ENCODE measurements at regions not wholly inside any gene's neighbourhood (a gene's known extent, or its start where the extent isn't known, plus 50 kb on each side); places are given as distances from the start of the nearest gene placed in this dataset.

- Histone ChIP-seq H3K4me1 (ENCODE audit: control insufficient read depth, insufficient read depth, low read depth, low read length) (peaks cover 19% of the 10 kb centered on the region), H3K23ac (ENCODE audit: low read length in 2 of 2) (no peak overlapping the region), H4K91ac (ENCODE audit: low read length) (no peak overlapping the region), H2BK12ac (ENCODE audit: low read length in 2 of 2) (peak overlapping the region; percentile 1 to 61), H3K4me3 (ENCODE audit: insufficient read depth in 1 of 2, low read depth in 1 of 2, low read length in 2 of 2) (no peak overlapping the region), H3K4ac (ENCODE audit: low read depth in 1 of 2, low read length in 2 of 2) (no peak overlapping the region), H3K27ac (ENCODE audit: low read length, poor library complexity, severe bottlenecking) (peak overlapping the region; percentile 68), H3K9me3 (ENCODE audit: control insufficient read depth, low read length) (no peaks in the 10 kb centered on the region), H2BK120ac (ENCODE audit: low read depth, low read length) (no peak overlapping the region), H2AK5ac (ENCODE audit: low read length, severe bottlenecking) (no peak overlapping the region), H3K27me3 (ENCODE audit: control insufficient read depth in 1 of 2, insufficient read depth in 1 of 2, low read length in 2 of 2) (no peaks in the 10 kb centered on the region), H2AFZ (ENCODE audit: low read depth, low read length) (no peak overlapping the region), H3K36me3 (ENCODE audit: control insufficient read depth in 1 of 2, insufficient read depth in 2 of 2, low read depth in 1 of 2, low read length in 2 of 2) (no peaks in the 10 kb centered on the region), H2BK15ac (ENCODE audit: low read depth, poor library complexity, severe bottlenecking) (no peak overlapping the region), H3K9ac (ENCODE audit: low read length) (peak overlapping the region; percentile 83), H2BK5ac (ENCODE audit: low read depth, low read length, poor library complexity, severe bottlenecking) (no peak overlapping the region), H3K79me1 (replicated peaks; ENCODE audit: low read length, poor library complexity, severe bottlenecking) (no peaks in the 10 kb centered on the region), H4K8ac (ENCODE audit: low read length) (no peak overlapping the region), H3K18ac (ENCODE audit: low read depth in 1 of 2, low read length in 2 of 2) (peak overlapping the region; percentile 6 to 58), H3K14ac (ENCODE audit: low read length in 2 of 2) (no peak overlapping the region), H3K4me2 (ENCODE audit: low read length, poor library complexity, severe bottlenecking) (no peak overlapping the region)
- peak; percentile 99 for DNase-seq
- WGBS: 39% methylated on average over 7 of the region's 7 CpGs
Observed at GRCh38 chr15:69760890-69761568, 308.4 kb downstream of the RPLP1 start.

GRCh38 chr15:69762373-69763148 lies 309.9 kb downstream of the RPLP1 start:
- Histone ChIP-seq H2BK15ac (ENCODE audit: low read depth, poor library complexity, severe bottlenecking) (peak overlapping the region; percentile 41), H3K4me1 (ENCODE audit: control insufficient read depth, insufficient read depth, low read depth, low read length) (peaks cover 12% of the 10 kb centered on the region), H2AK5ac (ENCODE audit: low read length, severe bottlenecking) (no peak overlapping the region), H4K91ac (ENCODE audit: low read length) (peak overlapping the region; percentile 21), H2BK12ac (ENCODE audit: low read length in 2 of 2) (peak overlapping the region; percentile 38 to 98), H2BK120ac (ENCODE audit: low read depth, low read length) (no peak overlapping the region), H3K27me3 (ENCODE audit: control insufficient read depth in 1 of 2, insufficient read depth in 1 of 2, low read length in 2 of 2) (no peaks in the 10 kb centered on the region), H3K36me3 (ENCODE audit: control insufficient read depth in 1 of 2, insufficient read depth in 2 of 2, low read depth in 1 of 2, low read length in 2 of 2) (no peaks in the 10 kb centered on the region), H3K9me3 (ENCODE audit: control insufficient read depth, low read length) (peaks cover 8% of the 10 kb centered on the region), H3K23ac (ENCODE audit: low read length in 2 of 2) (no peak overlapping the region), H2AFZ (ENCODE audit: low read depth, low read length) (no peak overlapping the region), H2BK5ac (ENCODE audit: low read depth, low read length, poor library complexity, severe bottlenecking) (no peak overlapping the region), H3K79me1 (replicated peaks; ENCODE audit: low read length, poor library complexity, severe bottlenecking) (no peaks in the 10 kb centered on the region), H3K4me3 (ENCODE audit: insufficient read depth in 1 of 2, low read depth in 1 of 2, low read length in 2 of 2) (no peak overlapping the region), H4K8ac (ENCODE audit: low read length) (no peak overlapping the region), H3K14ac (ENCODE audit: low read length in 2 of 2) (no peak overlapping the region), H3K9ac (ENCODE audit: low read length) (no peak overlapping the region), H3K18ac (ENCODE audit: low read depth in 1 of 2, low read length in 2 of 2) (peak overlapping the region in 1 of 2 experiments; percentile 1), H3K4ac (ENCODE audit: low read depth in 1 of 2, low read length in 2 of 2) (peak overlapping the region in 1 of 2 experiments; percentile 47), H3K27ac (ENCODE audit: low read length, poor library complexity, severe bottlenecking) (no peak overlapping the region), H3K4me2 (ENCODE audit: low read length, poor library complexity, severe bottlenecking) (no peak overlapping the region)
- WGBS: 73% methylated on average over 6 of the region's 6 CpGs
- no peak for DNase-seq

GRCh38 chr15:69763831-69764230 lies 311.2 kb downstream of the RPLP1 start:
- H3K4me1 ChIP-seq (ENCODE audit: control insufficient read depth, insufficient read depth, low read depth, low read length): peaks cover 11% of the 10 kb centered on the region
- H4K91ac ChIP-seq (ENCODE audit: low read length): no peak overlapping the region
- peaks cover 12% of the 10 kb centered on the region for H3K9me3 ChIP-seq (ENCODE audit: control insufficient read depth, low read length)
- peak overlapping the region in 1 of 2 experiments; percentile 28 for H3K18ac ChIP-seq (ENCODE audit: low read depth in 1 of 2, low read length in 2 of 2)
- WGBS: 95% methylated on average over 1 of the region's 3 CpGs
- H3K36me3 ChIP-seq (ENCODE audit: control insufficient read depth in 1 of 2, insufficient read depth in 2 of 2, low read depth in 1 of 2, low read length in 2 of 2): no peaks in the 10 kb centered on the region
- H3K9ac ChIP-seq (ENCODE audit: low read length): no peak overlapping the region
- H3K23ac ChIP-seq (ENCODE audit: low read length in 2 of 2): no peak overlapping the region
- no peak overlapping the region for H2BK5ac ChIP-seq (ENCODE audit: low read depth, low read length, poor library complexity, severe bottlenecking)
- peak overlapping the region in 1 of 2 experiments; percentile 37 for H2BK12ac ChIP-seq (ENCODE audit: low read length in 2 of 2)
- H2AFZ ChIP-seq (ENCODE audit: low read depth, low read length): no peak overlapping the region
- peak overlapping the region in 1 of 2 experiments; percentile 44 for H3K14ac ChIP-seq (ENCODE audit: low read length in 2 of 2)
- no peaks in the 10 kb centered on the region for H3K79me1 ChIP-seq (replicated peaks; ENCODE audit: low read length, poor library complexity, severe bottlenecking)
- no peak overlapping the region for H2BK15ac ChIP-seq (ENCODE audit: low read depth, poor library complexity, severe bottlenecking)
- no peak for DNase-seq
- H2BK120ac ChIP-seq (ENCODE audit: low read depth, low read length): no peak overlapping the region
- H3K4ac ChIP-seq (ENCODE audit: low read depth in 1 of 2, low read length in 2 of 2): no peak overlapping the region
- H3K4me3 ChIP-seq (ENCODE audit: insufficient read depth in 1 of 2, low read depth in 1 of 2, low read length in 2 of 2): no peak overlapping the region
- no peak overlapping the region for H3K27ac ChIP-seq (ENCODE audit: low read length, poor library complexity, severe bottlenecking)
- no peak overlapping the region for H4K8ac ChIP-seq (ENCODE audit: low read length)
- no peak overlapping the region for H3K4me2 ChIP-seq (ENCODE audit: low read length, poor library complexity, severe bottlenecking)
- H3K27me3 ChIP-seq (ENCODE audit: control insufficient read depth in 1 of 2, insufficient read depth in 1 of 2, low read length in 2 of 2): no peaks in the 10 kb centered on the region
- H2AK5ac ChIP-seq (ENCODE audit: low read length, severe bottlenecking): no peak overlapping the region

- H2BK15ac ChIP-seq (ENCODE audit: low read depth, poor library complexity, severe bottlenecking): no peak overlapping the region
- no peak overlapping the region for H2BK12ac ChIP-seq (ENCODE audit: low read length in 2 of 2)
- H3K14ac ChIP-seq (ENCODE audit: low read length in 2 of 2): no peak overlapping the region
- H3K23ac ChIP-seq (ENCODE audit: low read length in 2 of 2): no peak overlapping the region
- H3K36me3 ChIP-seq (ENCODE audit: control insufficient read depth in 1 of 2, insufficient read depth in 2 of 2, low read depth in 1 of 2, low read length in 2 of 2): no peaks in the 10 kb centered on the region
- H3K18ac ChIP-seq (ENCODE audit: low read depth in 1 of 2, low read length in 2 of 2): no peak overlapping the region
- H4K91ac ChIP-seq (ENCODE audit: low read length): no peak overlapping the region
- no peak overlapping the region for H2BK5ac ChIP-seq (ENCODE audit: low read depth, low read length, poor library complexity, severe bottlenecking)
- no peak overlapping the region for H4K8ac ChIP-seq (ENCODE audit: low read length)
- no peak overlapping the region for H2BK120ac ChIP-seq (ENCODE audit: low read depth, low read length)
- DNase-seq: no peak
- H2AFZ ChIP-seq (ENCODE audit: low read depth, low read length): no peak overlapping the region
- no peak overlapping the region for H2AK5ac ChIP-seq (ENCODE audit: low read length, severe bottlenecking)
- peaks cover 4% of the 10 kb centered on the region for H3K4me1 ChIP-seq (ENCODE audit: control insufficient read depth, insufficient read depth, low read depth, low read length)
- H3K79me1 ChIP-seq (replicated peaks; ENCODE audit: low read length, poor library complexity, severe bottlenecking): no peaks in the 10 kb centered on the region
- no peak overlapping the region for H3K4me3 ChIP-seq (ENCODE audit: insufficient read depth in 1 of 2, low read depth in 1 of 2, low read length in 2 of 2)
- H3K27me3 ChIP-seq (ENCODE audit: control insufficient read depth in 1 of 2, insufficient read depth in 1 of 2, low read length in 2 of 2): no peaks in the 10 kb centered on the region
- H3K4me2 ChIP-seq (ENCODE audit: low read length, poor library complexity, severe bottlenecking): no peak overlapping the region
- H3K9me3 ChIP-seq (ENCODE audit: control insufficient read depth, low read length): peaks cover 12% of the 10 kb centered on the region
- no peak overlapping the region for H3K4ac ChIP-seq (ENCODE audit: low read depth in 1 of 2, low read length in 2 of 2)
- no peak overlapping the region for H3K9ac ChIP-seq (ENCODE audit: low read length)
- H3K27ac ChIP-seq (ENCODE audit: low read length, poor library complexity, severe bottlenecking): no peak overlapping the region
Observed at GRCh38 chr15:69766156-69766555, 313.5 kb downstream of the RPLP1 start.
